GM12865 (cell line): ENCODE measurements at regions not wholly inside any gene's neighbourhood (a gene's known extent, or its start where the extent isn't known, plus 50 kb on each side); places are given as distances from the start of the nearest gene placed in this dataset.

Experiments used
- DNase-seq: peaks from one replicate; pipeline ENCODE4 v3.0.0; 2010; ENCODE audit warnings: low read depth
- H3K4me3 ChIP-seq: 2 replicates; pipeline ENCODE4 v1.5.1; 2011; ENCODE audit warnings: mild to moderate bottlenecking, low read depth, low read length, control low read depth
- TF ChIP-seq, protein P1 (sequence below): IDR thresholded peaks from 2 replicates; pipeline ENCODE4 v1.5.1; 2011; ENCODE audit warnings: low read length, control low read depth, low read depth, inconsistent platforms; ENCODE audit not compliant: insufficient read depth; ENCODE audit errors: missing control alignments

DNA sequence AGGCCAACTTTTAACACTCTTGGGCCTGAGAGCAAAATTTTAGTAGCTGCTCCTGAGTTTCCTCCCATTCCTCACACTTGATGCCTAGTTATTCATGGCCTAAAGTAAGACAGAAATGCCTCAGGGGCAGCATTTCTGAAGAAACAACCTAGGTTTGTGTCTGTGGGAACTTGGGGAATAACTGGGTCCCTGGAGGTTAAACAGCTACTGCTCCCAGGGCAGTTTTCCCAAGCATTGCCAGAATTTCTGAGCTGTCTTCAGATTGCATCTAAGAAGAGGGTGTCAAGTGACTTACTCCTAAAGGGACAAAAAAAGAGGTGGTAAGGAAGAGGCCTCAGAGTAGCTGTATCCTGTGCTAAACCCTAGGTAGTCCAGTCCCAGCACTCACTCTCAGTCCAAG is 130.8 kb upstream of the ACSL4 start:
- TF ChIP-seq, protein P1, sequence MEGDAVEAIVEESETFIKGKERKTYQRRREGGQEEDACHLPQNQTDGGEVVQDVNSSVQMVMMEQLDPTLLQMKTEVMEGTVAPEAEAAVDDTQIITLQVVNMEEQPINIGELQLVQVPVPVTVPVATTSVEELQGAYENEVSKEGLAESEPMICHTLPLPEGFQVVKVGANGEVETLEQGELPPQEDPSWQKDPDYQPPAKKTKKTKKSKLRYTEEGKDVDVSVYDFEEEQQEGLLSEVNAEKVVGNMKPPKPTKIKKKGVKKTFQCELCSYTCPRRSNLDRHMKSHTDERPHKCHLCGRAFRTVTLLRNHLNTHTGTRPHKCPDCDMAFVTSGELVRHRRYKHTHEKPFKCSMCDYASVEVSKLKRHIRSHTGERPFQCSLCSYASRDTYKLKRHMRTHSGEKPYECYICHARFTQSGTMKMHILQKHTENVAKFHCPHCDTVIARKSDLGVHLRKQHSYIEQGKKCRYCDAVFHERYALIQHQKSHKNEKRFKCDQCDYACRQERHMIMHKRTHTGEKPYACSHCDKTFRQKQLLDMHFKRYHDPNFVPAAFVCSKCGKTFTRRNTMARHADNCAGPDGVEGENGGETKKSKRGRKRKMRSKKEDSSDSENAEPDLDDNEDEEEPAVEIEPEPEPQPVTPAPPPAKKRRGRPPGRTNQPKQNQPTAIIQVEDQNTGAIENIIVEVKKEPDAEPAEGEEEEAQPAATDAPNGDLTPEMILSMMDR: no peak
- no peak overlapping the region for H3K4me3 ChIP-seq
- DNase-seq: no peak

DNA sequence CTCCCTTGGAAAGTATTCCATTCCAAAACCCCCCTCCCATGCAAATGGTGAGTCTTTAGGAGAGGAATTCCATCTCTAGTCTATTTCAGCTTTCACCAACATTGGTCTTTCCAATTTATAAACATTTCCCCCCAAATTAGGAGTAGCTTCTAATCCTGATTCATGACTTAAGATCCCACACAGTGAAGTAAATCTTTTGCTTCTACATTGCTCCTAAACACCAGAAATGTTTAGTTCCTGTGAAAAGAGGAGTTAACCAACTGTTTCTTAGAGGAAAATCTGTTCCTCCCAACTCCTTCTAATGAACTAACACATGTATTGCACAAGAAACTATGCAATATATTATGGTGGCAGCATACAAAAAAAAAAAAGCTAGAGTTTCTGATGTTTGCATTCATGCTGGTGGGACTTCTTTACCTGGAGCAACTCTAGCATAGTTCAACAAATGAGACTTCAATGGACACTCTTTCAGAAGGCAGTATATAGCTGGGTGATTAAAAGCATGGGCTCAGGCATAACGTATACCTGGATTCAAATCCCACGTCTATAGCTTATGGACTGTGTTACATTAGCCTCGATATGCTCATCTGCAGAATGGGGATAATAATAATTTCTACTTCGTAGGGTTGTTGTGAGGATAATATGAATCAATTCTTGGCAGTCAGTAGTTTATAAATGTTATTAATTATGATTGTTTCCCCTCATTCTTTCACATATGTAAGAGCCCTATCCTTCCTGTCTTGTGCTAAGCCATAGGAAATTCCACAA is 131.6 kb upstream of the TMEM164 start:
- no peak overlapping the region for H3K4me3 ChIP-seq
- TF ChIP-seq, protein P1: no peak
- no peak for DNase-seq

DNA sequence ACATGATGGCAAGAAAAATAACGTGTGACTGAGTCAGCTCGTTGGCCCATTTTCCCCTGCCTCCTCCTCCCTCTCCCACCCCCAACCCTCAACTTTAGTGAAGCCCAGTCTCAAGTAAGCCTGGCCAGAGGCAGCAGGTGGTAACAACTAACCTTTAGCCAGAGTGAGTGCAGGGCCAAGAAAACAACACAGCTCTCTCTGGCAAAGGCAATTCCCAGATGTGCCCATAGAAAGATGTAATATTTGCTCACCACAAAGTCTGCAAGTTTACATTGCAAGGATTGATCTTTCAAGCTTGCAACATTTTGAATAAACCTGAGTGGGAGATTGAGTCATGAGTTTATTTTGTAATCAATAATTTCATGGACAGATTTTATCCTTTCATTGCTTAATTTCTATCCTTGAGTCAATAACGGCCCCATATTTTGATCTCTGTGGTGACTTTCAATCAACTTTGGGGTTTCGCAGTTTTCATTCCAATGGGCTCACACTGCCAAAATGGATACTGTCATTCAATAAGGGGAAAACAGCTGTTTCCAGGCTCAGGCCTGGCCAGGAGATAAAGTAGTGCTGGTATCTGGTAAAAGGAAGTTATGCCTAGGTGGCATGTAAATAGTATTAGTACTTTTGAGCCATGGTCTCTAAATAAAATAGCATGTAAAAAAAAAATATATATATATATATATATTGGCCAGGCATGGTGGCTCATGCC is 130.7 kb upstream of the TMEM164 start:
- H3K4me3 ChIP-seq: no peak overlapping the region
- TF ChIP-seq, protein P1: no peak
- DNase-seq: no peak

DNA sequence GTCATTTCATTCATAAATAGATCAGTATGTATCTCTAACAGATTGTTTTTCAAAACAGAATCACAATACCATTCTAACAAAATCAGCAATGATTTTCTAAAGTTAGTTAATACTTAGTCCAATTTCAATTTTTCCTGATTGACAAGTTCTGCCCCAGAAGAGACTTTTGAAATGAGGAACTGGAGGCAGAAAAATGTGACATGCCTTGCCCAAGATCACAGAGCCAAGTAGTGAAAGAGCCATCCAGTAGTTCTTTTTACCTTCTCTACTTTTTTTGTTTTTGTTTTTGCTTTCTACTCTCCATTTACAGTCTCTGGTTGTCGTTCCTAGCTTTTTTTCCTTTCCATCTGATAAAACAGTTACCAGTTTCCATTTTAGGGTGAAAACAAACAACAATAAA is 129.3 kb upstream of the TMEM164 start:
- DNase-seq: no peak
- TF ChIP-seq, protein P1: no peak
- no peak overlapping the region for H3K4me3 ChIP-seq

DNA sequence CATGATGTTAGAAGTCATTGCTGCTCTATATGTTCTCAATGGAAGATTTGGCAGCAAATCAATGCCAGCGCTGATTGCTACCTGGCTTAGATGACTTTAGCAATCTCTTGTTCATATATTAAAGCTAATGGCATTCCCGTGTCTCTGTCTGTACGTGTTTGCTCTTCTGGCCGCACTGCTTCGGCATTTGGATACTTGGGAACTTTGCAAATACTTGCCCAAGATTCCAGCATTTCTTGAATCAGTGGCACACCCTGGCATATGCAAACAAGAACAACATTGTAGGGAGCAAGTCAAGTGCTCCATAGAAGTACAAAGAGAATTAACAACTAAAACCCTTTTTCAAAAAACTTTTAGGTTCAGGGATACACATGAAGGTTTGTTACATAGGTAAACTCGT is 128.9 kb upstream of the TMEM164 start:
- no peak overlapping the region for H3K4me3 ChIP-seq
- DNase-seq: no peak
- TF ChIP-seq, protein P1: no peak

DNA sequence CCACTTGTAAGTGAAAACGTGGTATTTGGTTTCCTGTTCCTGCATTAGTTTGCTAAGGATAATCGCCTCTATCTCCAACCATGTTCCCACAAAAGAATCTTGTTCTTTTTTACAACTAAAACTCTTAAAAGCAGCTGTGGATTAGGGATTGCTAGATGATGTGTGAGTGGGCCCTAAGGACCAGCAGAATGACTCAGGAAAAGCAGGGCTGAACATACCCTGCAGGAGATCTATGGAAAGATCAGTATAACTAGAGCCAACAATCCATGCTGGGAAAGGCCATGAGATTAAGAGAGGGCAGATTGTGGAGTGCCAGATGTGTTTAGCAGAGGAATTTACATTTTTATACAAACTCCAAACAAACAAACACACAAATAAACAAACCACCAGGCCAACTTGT is 128.4 kb upstream of the TMEM164 start:
- TF ChIP-seq, protein P1: no peak
- no peak overlapping the region for H3K4me3 ChIP-seq

DNA sequence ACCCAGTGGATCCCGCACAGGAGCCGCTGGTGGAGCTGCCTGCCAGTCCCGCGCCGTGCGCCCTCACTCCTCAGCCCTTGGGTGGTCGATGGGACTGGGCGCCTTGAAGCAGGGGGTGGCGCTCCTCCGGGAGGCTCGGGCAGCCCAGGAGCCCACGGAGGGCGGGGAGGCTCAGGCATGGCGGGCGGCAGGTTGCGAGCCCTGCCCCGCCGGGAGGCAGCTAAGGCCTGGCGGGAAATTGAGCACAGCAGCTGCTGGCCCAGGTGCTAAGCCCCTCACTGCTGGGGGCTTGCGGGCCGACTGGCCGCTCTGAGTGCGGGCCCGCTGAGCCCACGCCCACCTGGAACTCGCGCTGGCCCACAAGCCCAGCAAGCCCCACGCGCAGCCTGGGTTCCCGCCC is 127.1 kb upstream of the TMEM164 start:
- no peak for DNase-seq
- TF ChIP-seq, protein P1: no peak
- no peak overlapping the region for H3K4me3 ChIP-seq

More for the DNA sequence above, 128.4 kb upstream of the TMEM164 start:
- no peak for DNase-seq
